CD14-positive monocyte (primary cell): ENCODE measurements at regions not wholly inside any gene's neighbourhood (a gene's known extent, or its start where the extent isn't known, plus 50 kb on each side); places are given as distances from the start of the nearest gene placed in this dataset.

Source experiments
- DNase-seq, 3 donors: peaks; one replicate each; pipeline ENCODE4 v3.0.0-alpha.2; 2011 to 2022
- H2AFZ ChIP-seq: 2 replicates; pipeline ENCODE4 v1.6.0; 2012; ENCODE audit warnings: mild to moderate bottlenecking, low read depth, low read length, inconsistent platforms; ENCODE audit not compliant: insufficient read depth, poor library complexity, severe bottlenecking
- H3K27ac ChIP-seq, 2 donors: 1 replicate in 1 of 2; 2 replicates in 1 of 2; pipeline ENCODE4 v1.5.1; 2012 to 2013; ENCODE audit warnings: low read length in 2 of 2, control low read depth in 1 of 2, inconsistent platforms in 1 of 2, low read depth in 1 of 2, mild to moderate bottlenecking in 1 of 2
- H3K27me3 ChIP-seq, 2 donors: one replicate each; pipeline versions ENCODE4 v1.6.0 to v1.6.1; 2011 to 2013; ENCODE audit warnings: low read length in 2 of 2; ENCODE audit not compliant: control insufficient read depth in 2 of 2, insufficient read depth in 2 of 2
- H3K36me3 ChIP-seq, 2 donors: replicated peaks in 1 of 2; 1 replicate in 1 of 2; 2 replicates in 1 of 2; pipeline versions ENCODE4 v1.5.1 to v1.6.1; 2012 to 2013; ENCODE audit warnings: low read length in 2 of 2, control low read depth in 1 of 2, inconsistent platforms in 1 of 2, mild to moderate bottlenecking in 1 of 2; ENCODE audit not compliant: insufficient read depth in 2 of 2, control insufficient read depth in 1 of 2
- H3K4me1 ChIP-seq, 2 donors: 1 replicate in 1 of 2; 2 replicates in 1 of 2; pipeline versions ENCODE4 v1.5.1 to v1.6.1; 2012 to 2013; ENCODE audit warnings: low read length in 2 of 2, control low read depth in 1 of 2, inconsistent platforms in 1 of 2, mild to moderate bottlenecking in 1 of 2, moderate library complexity in 1 of 2; ENCODE audit not compliant: insufficient read depth in 2 of 2, control insufficient read depth in 1 of 2
- H3K4me2 ChIP-seq: replicated peaks from 2 replicates; pipeline ENCODE3; 2012; ENCODE audit warnings: low read length, moderate library complexity, mild to moderate bottlenecking; ENCODE audit not compliant: poor library complexity, severe bottlenecking; ENCODE audit errors: extremely low read depth
- H3K4me3 ChIP-seq, 3 experiments: fragments of 200-600 bp in 1 of 3; sonication (generic) in 1 of 3; replicated peaks in 1 of 3; 1 replicate in 2 of 3; 2 replicates in 1 of 3; pipeline ENCODE4 v1.5.1; 2011 to 2013; ENCODE audit warnings: low read length in 3 of 3, mild to moderate bottlenecking in 3 of 3, control low read depth in 2 of 3, low read depth in 2 of 3, inconsistent platforms in 1 of 3, moderate library complexity in 1 of 3
- H3K79me2 ChIP-seq: 2 replicates; pipeline ENCODE4 v1.6.0; 2012; ENCODE audit warnings: mild to moderate bottlenecking, control low read depth, inconsistent platforms, low read length, moderate library complexity; ENCODE audit not compliant: insufficient read depth
- H3K9ac ChIP-seq: 2 replicates; pipeline ENCODE4 v1.6.0; 2017; ENCODE audit warnings: low read length, mild to moderate bottlenecking; ENCODE audit not compliant: insufficient read depth, poor library complexity, severe bottlenecking
- H3K9me3 ChIP-seq, 2 donors: replicated peaks in 1 of 2; 1 replicate in 1 of 2; 2 replicates in 1 of 2; pipeline versions ENCODE4 v1.5.1 to v1.6.1; 2012 to 2013; ENCODE audit warnings: low read length in 2 of 2, control low read depth in 1 of 2; ENCODE audit not compliant: control insufficient read depth in 1 of 2, insufficient read depth in 1 of 2
- H4K20me1 ChIP-seq: 2 replicates; pipeline ENCODE4 v1.6.0; 2012; ENCODE audit warnings: mild to moderate bottlenecking, low read length, control low read depth, moderate library complexity; ENCODE audit not compliant: insufficient read depth
- H3K27ac Mint-ChIP-seq, 7 donors: one replicate each; pipeline ENCODE4 v1.8.0; 2020; ENCODE audit warnings: mild to moderate bottlenecking in 7 of 7, mixed read lengths in 7 of 7, moderate library complexity in 6 of 7, inconsistent platforms in 2 of 7
- H3K27me3 Mint-ChIP-seq, 3 donors: one replicate each; pipeline ENCODE4 v1.8.0; 2021 to 2022; ENCODE audit warnings: low read depth in 3 of 3, mild to moderate bottlenecking in 3 of 3, mixed read lengths in 3 of 3, moderate library complexity in 3 of 3, inconsistent platforms in 1 of 3
- H3K36me3 Mint-ChIP-seq, 2 donors: one replicate each; pipeline ENCODE4 v1.8.0; 2020; ENCODE audit warnings: mixed read lengths in 2 of 2, inconsistent platforms in 1 of 2, mild to moderate bottlenecking in 1 of 2
- H3K4me1 Mint-ChIP-seq: one replicate; pipeline ENCODE4 v1.8.0; 2020; ENCODE audit warnings: mild to moderate bottlenecking, mixed read lengths
- H3K4me3 Mint-ChIP-seq, 2 donors: one replicate each; pipeline ENCODE4 v1.8.0; 2020; ENCODE audit warnings: mild to moderate bottlenecking in 2 of 2, mixed read lengths in 2 of 2, moderate library complexity in 1 of 2
- H3K9me3 Mint-ChIP-seq, 7 donors: one replicate each; pipeline ENCODE4 v1.8.0; 2020 to 2022; ENCODE audit warnings: mixed read lengths in 7 of 7, mild to moderate bottlenecking in 6 of 7, moderate library complexity in 6 of 7, inconsistent platforms in 2 of 7
- CTCF ChIP-seq: fragments of 200-600 bp; IDR thresholded peaks from one replicate; pipeline ENCODE4 v1.8.0; 2022; ENCODE audit warnings: antibody characterized with exemption, mild to moderate bottlenecking
- WGBS: methylation state at CpG from one replicate; pipeline ENCODE4 v1.1.5; 2013; ENCODE audit warnings: missing lambda C conversion rate; ENCODE audit not compliant: insufficient coverage; 5-methylcytosine and 5-hydroxymethylcytosine counted together
- intact Hi-C, 2 donors: fragments of 100-400 bp; cut with micrococcal nuclease; formaldehyde crosslinking; loops; one replicate each; pipeline versions ENCODE4 v1.15.0 to v1.15.1; 2023

GRCh38 chr3:106249159-106249558, 380.3 kb upstream of the CBLB start:
- no peaks in the 10 kb centered on the region for H3K36me3 ChIP-seq
- WGBS = no CpG with 5 or more reads among the region's 2 CpGs
- no peak overlapping the region for H3K4me2 ChIP-seq
- no peak overlapping the region for H2AFZ ChIP-seq
- H3K36me3 Mint-ChIP-seq = no peaks in the 10 kb centered on the region
- intact Hi-C loops = no loop called here
- TF ChIP-seq CTCF = no peak
- H3K4me3 Mint-ChIP-seq = no peak overlapping the region
- H3K27ac Mint-ChIP-seq = no peak overlapping the region
- no peaks in the 10 kb centered on the region for H3K79me2 ChIP-seq
- H3K9me3 Mint-ChIP-seq = peaks cover 3 to 16% (median 11%) of the 10 kb centered on the region in 7 donors
- H4K20me1 ChIP-seq = no peaks in the 10 kb centered on the region
- no peak overlapping the region for H3K4me3 ChIP-seq
- H3K27me3 Mint-ChIP-seq = peaks cover 0 to 2% (median 0%) of the 10 kb centered on the region in 3 donors
- no peaks in the 10 kb centered on the region for H3K4me1 Mint-ChIP-seq
- no peak for DNase-seq
- H3K9ac ChIP-seq = no peak overlapping the region
- H3K27me3 ChIP-seq = no peaks in the 10 kb centered on the region
- no peaks in the 10 kb centered on the region for H3K4me1 ChIP-seq
- H3K27ac ChIP-seq = no peak overlapping the region
- peaks cover 8 to 11% of the 10 kb centered on the region in 2 donors for H3K9me3 ChIP-seq

GRCh38 chr3:106249981-106250380, 381.2 kb upstream of the CBLB start:
- peaks cover 5 to 16% (median 11%) of the 10 kb centered on the region in 7 donors for H3K9me3 Mint-ChIP-seq
- peaks cover 8 to 11% of the 10 kb centered on the region in 2 donors for H3K9me3 ChIP-seq
- no peak overlapping the region for H3K27ac ChIP-seq
- no peaks in the 10 kb centered on the region for H3K27me3 ChIP-seq
- peaks cover 0 to 2% (median 0%) of the 10 kb centered on the region in 3 donors for H3K27me3 Mint-ChIP-seq
- no peak for TF ChIP-seq CTCF
- no peak for DNase-seq
- no peaks in the 10 kb centered on the region for H4K20me1 ChIP-seq
- H3K36me3 Mint-ChIP-seq = no peaks in the 10 kb centered on the region
- intact Hi-C loops = no loop called here
- no peaks in the 10 kb centered on the region for H3K36me3 ChIP-seq
- H2AFZ ChIP-seq = no peak overlapping the region
- no peaks in the 10 kb centered on the region for H3K4me1 ChIP-seq
- H3K79me2 ChIP-seq = no peaks in the 10 kb centered on the region
- H3K4me3 ChIP-seq = no peak overlapping the region
- H3K4me2 ChIP-seq = no peak overlapping the region
- H3K4me3 Mint-ChIP-seq = no peak overlapping the region
- H3K4me1 Mint-ChIP-seq = no peaks in the 10 kb centered on the region
- peak overlapping the region in 1 of 7 donors; percentile 72 for H3K27ac Mint-ChIP-seq
- no peak overlapping the region for H3K9ac ChIP-seq
